ENCODE measurements at regions not wholly inside any gene's neighbourhood (a gene's known extent, or its start where the extent isn't known, plus 50 kb on each side); places are given as distances from the start of the nearest gene placed in this dataset.

- Histone ChIP-seq H3K27me3 (ENCODE audit: insufficient read depth, low read length) (peaks cover 12% of the 10 kb centered on the region), H3K9ac (ENCODE audit: low read length) (no peak overlapping the region), H3K27ac (ENCODE audit: low read depth, low read length) (no peak overlapping the region), H3K4me3 (ENCODE audit: insufficient read depth, low read depth, low read length) (no peak overlapping the region), H3K9me3 (ENCODE audit: insufficient read depth, low read depth, low read length) (no peaks in the 10 kb centered on the region), H3K4me1 (ENCODE audit: insufficient read depth, low read length) (no peaks in the 10 kb centered on the region), H4K20me1 (ENCODE audit: insufficient read depth, low read length) (no peaks in the 10 kb centered on the region), H3K4me2 (ENCODE audit: low read length) (no peak overlapping the region), H3K36me3 (ENCODE audit: insufficient read depth, low read length) (no peaks in the 10 kb centered on the region), H2AFZ (ENCODE audit: low read depth, low read length) (no peak overlapping the region), H3K79me2 (ENCODE audit: insufficient read depth, low read length) (no peaks in the 10 kb centered on the region)
- Mint-ChIP-seq H3K9me3 (ENCODE audit: unreplicated experiment) (no peaks in the 10 kb centered on the region), H3K27ac (ENCODE audit: unreplicated experiment) (no peak overlapping the region), H3K4me1 (ENCODE audit: low read depth, unreplicated experiment) (no peaks in the 10 kb centered on the region), H3K36me3 (ENCODE audit: low read depth, unreplicated experiment) (no peaks in the 10 kb centered on the region), H3K4me3 (ENCODE audit: unreplicated experiment) (no peak overlapping the region), H3K27me3 (ENCODE audit: low read depth, unreplicated experiment) (peaks cover 30% of the 10 kb centered on the region)
- no peak for FAIRE-seq
- DNase-seq (ENCODE audit: low read depth) = no peak
- TF ChIP-seq EZH2 (IDR thresholded peaks at IDR 0.05; ENCODE audit: insufficient read depth, low read length) (no peak), CTCF (IDR thresholded peaks at IDR 0.05; ENCODE audit: insufficient read depth, low read depth, low read length) (no peak)
These were observed 62.2 kb downstream of the FAM241B start for GRCh38 chr10:69692267-69692666.

GRCh38 chr10:69692891-69693290 is 62.8 kb downstream of the FAM241B start:
- Mint-ChIP-seq H3K27ac (ENCODE audit: unreplicated experiment) (no peak overlapping the region), H3K4me1 (ENCODE audit: low read depth, unreplicated experiment) (no peaks in the 10 kb centered on the region), H3K9me3 (ENCODE audit: unreplicated experiment) (no peaks in the 10 kb centered on the region), H3K4me3 (ENCODE audit: unreplicated experiment) (no peak overlapping the region), H3K36me3 (ENCODE audit: low read depth, unreplicated experiment) (no peaks in the 10 kb centered on the region), H3K27me3 (ENCODE audit: low read depth, unreplicated experiment) (peaks cover 30% of the 10 kb centered on the region)
- Histone ChIP-seq H3K36me3 (ENCODE audit: insufficient read depth, low read length) (no peaks in the 10 kb centered on the region), H2AFZ (ENCODE audit: low read depth, low read length) (no peak overlapping the region), H3K4me3 (ENCODE audit: insufficient read depth, low read depth, low read length) (no peak overlapping the region), H3K27me3 (ENCODE audit: insufficient read depth, low read length) (peaks cover 13% of the 10 kb centered on the region), H3K79me2 (ENCODE audit: insufficient read depth, low read length) (no peaks in the 10 kb centered on the region), H3K9me3 (ENCODE audit: insufficient read depth, low read depth, low read length) (no peaks in the 10 kb centered on the region), H4K20me1 (ENCODE audit: insufficient read depth, low read length) (no peaks in the 10 kb centered on the region), H3K9ac (ENCODE audit: low read length) (no peak overlapping the region), H3K4me1 (ENCODE audit: insufficient read depth, low read length) (no peaks in the 10 kb centered on the region), H3K27ac (ENCODE audit: low read depth, low read length) (no peak overlapping the region), H3K4me2 (ENCODE audit: low read length) (no peak overlapping the region)
- FAIRE-seq (no peak), DNase-seq (ENCODE audit: low read depth) (no peak)
- no peak for TF ChIP-seq CTCF (IDR thresholded peaks at IDR 0.05; ENCODE audit: insufficient read depth, low read depth, low read length)
- TF ChIP-seq EZH2 (IDR thresholded peaks at IDR 0.05; ENCODE audit: insufficient read depth, low read length) = no peak

GRCh38 chr10:69693886-69694285 is 63.8 kb downstream of the FAM241B start:
- H3K27ac ChIP-seq (ENCODE audit: low read depth, low read length) = no peak overlapping the region
- FAIRE-seq = no peak
- H3K79me2 ChIP-seq (ENCODE audit: insufficient read depth, low read length) = no peaks in the 10 kb centered on the region
- Mint-ChIP-seq H3K27ac (ENCODE audit: unreplicated experiment) (no peak overlapping the region), H3K36me3 (ENCODE audit: low read depth, unreplicated experiment) (no peaks in the 10 kb centered on the region), H3K4me3 (ENCODE audit: unreplicated experiment) (no peak overlapping the region), H3K4me1 (ENCODE audit: low read depth, unreplicated experiment) (no peaks in the 10 kb centered on the region), H3K9me3 (ENCODE audit: unreplicated experiment) (no peaks in the 10 kb centered on the region), H3K27me3 (ENCODE audit: low read depth, unreplicated experiment) (peaks cover 31% of the 10 kb centered on the region)
- no peaks in the 10 kb centered on the region for H4K20me1 ChIP-seq (ENCODE audit: insufficient read depth, low read length)
- H3K36me3 ChIP-seq (ENCODE audit: insufficient read depth, low read length) = no peaks in the 10 kb centered on the region
- no peaks in the 10 kb centered on the region for H3K4me1 ChIP-seq (ENCODE audit: insufficient read depth, low read length)
- TF ChIP-seq CTCF (IDR thresholded peaks at IDR 0.05; ENCODE audit: insufficient read depth, low read depth, low read length) = no peak
- H3K9ac ChIP-seq (ENCODE audit: low read length) = no peak overlapping the region
- H3K27me3 ChIP-seq (ENCODE audit: insufficient read depth, low read length) = peaks cover 15% of the 10 kb centered on the region
- no peak overlapping the region for H3K4me3 ChIP-seq (ENCODE audit: insufficient read depth, low read depth, low read length)
- no peak overlapping the region for H3K4me2 ChIP-seq (ENCODE audit: low read length)
- DNase-seq (ENCODE audit: low read depth) = no peak
- H2AFZ ChIP-seq (ENCODE audit: low read depth, low read length) = no peak overlapping the region
- no peaks in the 10 kb centered on the region for H3K9me3 ChIP-seq (ENCODE audit: insufficient read depth, low read depth, low read length)

Measured in astrocyte (in vitro differentiated cells and primary cell).